OCI-LY3 (cell line): ENCODE measurements at regions not wholly inside any gene's neighbourhood (a gene's known extent, or its start where the extent isn't known, plus 50 kb on each side); places are given as distances from the start of the nearest gene placed in this dataset.

Experiments used
- CTCF ChIP-seq: fragments of 200-600, 300-600 bp; sonication (generic); IDR thresholded peaks from 2 replicates; pipeline ENCODE4 v1.5.1; 2014; ENCODE audit warnings: antibody characterized with exemption, low read length, low read depth
- EZH2phosphoT487 ChIP-seq: fragments of 200-600 bp; shearing (Covaris generic); IDR thresholded peaks from 2 replicates; pipeline ENCODE4 v1.6.1; 2018; ENCODE audit warnings: antibody characterized with exemption, mixed run types, low read depth

- TF ChIP-seq CTCF (no peak), EZH2phosphoT487 (no peak)
These were observed 1391.1 kb downstream of the SUCLG1 start for GRCh38 chr2:83067947-83068346.
